HFFc6 (cell line): ENCODE measurements at regions not wholly inside any gene's neighbourhood (a gene's known extent, or its start where the extent isn't known, plus 50 kb on each side); places are given as distances from the start of the nearest gene placed in this dataset.
"Not testable (repeated sequence)": the region's sequence is repeated elsewhere in the genome, so short reads cannot be mapped to it uniquely, and the experiment has no call there.

Experiments used
- DNase-seq: peaks from one replicate; pipeline ENCODE4 v3.0.0-alpha.2; 2018
- H3K27ac Mint-ChIP-seq: 2 replicates; pipeline ENCODE4 v1.8.0; 2020; ENCODE audit warnings: mild to moderate bottlenecking, mixed read lengths
- H3K27me3 Mint-ChIP-seq: 2 replicates; pipeline ENCODE4 v1.8.0; 2021; ENCODE audit warnings: mild to moderate bottlenecking, moderate library complexity, mixed read lengths; ENCODE audit not compliant: insufficient read depth
- H3K36me3 Mint-ChIP-seq: 2 replicates; pipeline ENCODE4 v1.8.0; 2021; ENCODE audit warnings: low read depth, mixed read lengths
- H3K4me1 Mint-ChIP-seq: 2 replicates; pipeline ENCODE4 v1.8.0; 2020; ENCODE audit warnings: low read depth, mixed read lengths
- H3K4me3 Mint-ChIP-seq: 2 replicates; pipeline ENCODE4 v1.8.0; 2020; ENCODE audit warnings: mild to moderate bottlenecking, moderate library complexity, mixed read lengths
- H3K9me3 Mint-ChIP-seq: 2 replicates; pipeline ENCODE4 v1.8.0; 2020; ENCODE audit warnings: mild to moderate bottlenecking, mixed read lengths
- TF ChIP-seq, protein P1 (sequence below): fragments of 200-600 bp; sonication (generic); IDR thresholded peaks from 2 replicates; pipeline ENCODE4 v1.5.0; 2021; ENCODE audit warnings: antibody characterized with exemption, mild to moderate bottlenecking

DNA sequence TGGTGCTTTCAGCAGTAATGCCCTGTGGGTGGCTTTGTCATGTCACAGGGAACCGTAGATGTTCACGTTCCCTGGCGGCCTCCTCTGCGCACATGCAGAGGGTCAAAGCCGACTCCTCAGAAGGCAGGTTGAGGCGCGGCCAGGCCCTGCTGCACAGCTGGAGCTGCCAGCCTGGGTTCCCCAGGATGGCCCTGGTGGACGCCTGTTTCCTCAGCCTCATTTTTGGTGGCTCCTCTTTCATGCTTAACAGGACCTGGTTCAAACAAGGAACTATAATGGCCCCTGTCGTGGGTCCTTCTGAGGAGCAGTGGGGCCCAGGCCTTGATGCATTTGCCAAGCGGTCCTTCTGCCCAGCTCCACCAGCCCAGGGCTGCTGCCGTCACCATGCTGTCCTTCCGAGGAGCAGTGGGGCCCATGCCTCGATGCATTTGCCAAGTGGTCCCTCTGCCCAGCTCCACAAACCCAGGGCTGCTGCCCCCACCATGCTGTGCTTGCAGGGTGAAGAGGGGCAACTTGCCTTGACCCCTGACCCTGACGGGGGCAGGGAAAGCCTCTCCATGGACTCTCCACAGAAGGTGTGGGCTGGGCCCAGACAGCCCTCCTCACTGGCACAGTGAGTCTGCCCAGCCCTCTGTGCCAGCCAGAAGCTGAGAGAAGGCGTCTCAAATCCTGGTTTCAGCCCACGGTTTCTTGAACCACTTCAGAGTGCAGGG is 338.2 kb downstream of the TCERG1L start:
- no peaks in the 10 kb centered on the region for H3K4me1 Mint-ChIP-seq
- peaks cover 49% of the 10 kb centered on the region for H3K9me3 Mint-ChIP-seq
- H3K27me3 Mint-ChIP-seq = peaks cover 3% of the 10 kb centered on the region
- H3K4me3 Mint-ChIP-seq = no peak overlapping the region
- no peak for DNase-seq
- TF ChIP-seq, protein P1, sequence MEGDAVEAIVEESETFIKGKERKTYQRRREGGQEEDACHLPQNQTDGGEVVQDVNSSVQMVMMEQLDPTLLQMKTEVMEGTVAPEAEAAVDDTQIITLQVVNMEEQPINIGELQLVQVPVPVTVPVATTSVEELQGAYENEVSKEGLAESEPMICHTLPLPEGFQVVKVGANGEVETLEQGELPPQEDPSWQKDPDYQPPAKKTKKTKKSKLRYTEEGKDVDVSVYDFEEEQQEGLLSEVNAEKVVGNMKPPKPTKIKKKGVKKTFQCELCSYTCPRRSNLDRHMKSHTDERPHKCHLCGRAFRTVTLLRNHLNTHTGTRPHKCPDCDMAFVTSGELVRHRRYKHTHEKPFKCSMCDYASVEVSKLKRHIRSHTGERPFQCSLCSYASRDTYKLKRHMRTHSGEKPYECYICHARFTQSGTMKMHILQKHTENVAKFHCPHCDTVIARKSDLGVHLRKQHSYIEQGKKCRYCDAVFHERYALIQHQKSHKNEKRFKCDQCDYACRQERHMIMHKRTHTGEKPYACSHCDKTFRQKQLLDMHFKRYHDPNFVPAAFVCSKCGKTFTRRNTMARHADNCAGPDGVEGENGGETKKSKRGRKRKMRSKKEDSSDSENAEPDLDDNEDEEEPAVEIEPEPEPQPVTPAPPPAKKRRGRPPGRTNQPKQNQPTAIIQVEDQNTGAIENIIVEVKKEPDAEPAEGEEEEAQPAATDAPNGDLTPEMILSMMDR = no peak
- no peak overlapping the region for H3K27ac Mint-ChIP-seq
- H3K36me3 Mint-ChIP-seq = no peaks in the 10 kb centered on the region

- no peak overlapping the region for H3K4me3 Mint-ChIP-seq
- no peaks in the 10 kb centered on the region for H3K36me3 Mint-ChIP-seq
- no peak overlapping the region for H3K27ac Mint-ChIP-seq
- peaks cover 3% of the 10 kb centered on the region for H3K27me3 Mint-ChIP-seq
- TF ChIP-seq, protein P1 = no peak
- H3K9me3 Mint-ChIP-seq = peaks cover 45% of the 10 kb centered on the region
- DNase-seq = no peak
- H3K4me1 Mint-ChIP-seq = no peaks in the 10 kb centered on the region
Observed at GRCh38 chr10:130974166-130974565, 337.4 kb downstream of the TCERG1L start.

DNA sequence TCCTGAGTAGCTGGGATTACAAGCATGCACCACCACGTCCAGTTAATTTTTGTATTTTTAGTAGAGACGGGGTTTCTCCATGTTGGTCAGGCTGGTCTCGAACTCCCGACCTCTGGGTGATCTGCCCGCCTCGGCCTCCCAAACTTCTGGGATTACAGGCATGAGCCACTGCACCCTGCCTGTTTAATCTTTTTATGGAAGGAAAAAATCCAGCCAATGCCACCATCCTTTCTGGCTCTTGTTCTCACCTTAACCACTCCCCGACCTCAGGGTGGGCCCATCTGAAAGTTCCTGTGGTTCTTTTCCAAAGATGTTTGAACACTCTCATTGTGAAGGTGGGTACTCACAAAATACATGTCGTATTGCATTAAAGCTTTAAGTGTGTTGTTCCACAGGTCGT is 336.2 kb downstream of the TCERG1L start:
- not testable (repeated sequence) for H3K4me1 Mint-ChIP-seq

DNA sequence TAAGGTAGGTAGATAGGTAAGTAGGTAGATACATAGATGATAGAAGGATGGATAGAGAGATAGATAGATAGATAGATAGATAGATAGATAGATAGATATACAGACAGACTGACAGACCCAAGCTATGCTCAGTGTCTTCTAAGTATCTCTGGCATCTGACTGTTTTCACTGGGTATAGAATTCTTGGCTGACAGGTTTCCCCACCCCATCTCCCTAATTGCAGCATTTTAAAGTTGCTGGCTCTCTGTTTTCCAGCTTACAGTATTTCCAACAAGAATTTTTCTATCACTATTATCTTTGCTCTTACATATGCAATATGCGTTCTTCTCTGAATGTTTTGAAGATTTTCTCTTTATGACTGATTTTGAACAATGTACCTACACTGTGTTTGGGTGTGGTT is 328.7 kb downstream of the TCERG1L start:
- Mint-ChIP-seq H3K27me3 (0 out of 2 replicates have a peak, but pooled peaks cover 2% of the 10 kb centered on the region), H3K9me3 (peaks cover 47% of the 10 kb centered on the region), H3K27ac (no peak overlapping the region), H3K4me3 (no peak overlapping the region), H3K4me1 (no peaks in the 10 kb centered on the region), H3K36me3 (no peaks in the 10 kb centered on the region)
- no peak for DNase-seq
- TF ChIP-seq, protein P1 = no peak

More for the DNA sequence above, 336.2 kb downstream of the TCERG1L start:
- not testable (repeated sequence) for DNase-seq, H3K27me3 Mint-ChIP-seq, H3K27ac Mint-ChIP-seq, H3K36me3 Mint-ChIP-seq, H3K4me3 Mint-ChIP-seq
- H3K9me3 Mint-ChIP-seq = peaks cover 38% of the 10 kb centered on the region

DNA sequence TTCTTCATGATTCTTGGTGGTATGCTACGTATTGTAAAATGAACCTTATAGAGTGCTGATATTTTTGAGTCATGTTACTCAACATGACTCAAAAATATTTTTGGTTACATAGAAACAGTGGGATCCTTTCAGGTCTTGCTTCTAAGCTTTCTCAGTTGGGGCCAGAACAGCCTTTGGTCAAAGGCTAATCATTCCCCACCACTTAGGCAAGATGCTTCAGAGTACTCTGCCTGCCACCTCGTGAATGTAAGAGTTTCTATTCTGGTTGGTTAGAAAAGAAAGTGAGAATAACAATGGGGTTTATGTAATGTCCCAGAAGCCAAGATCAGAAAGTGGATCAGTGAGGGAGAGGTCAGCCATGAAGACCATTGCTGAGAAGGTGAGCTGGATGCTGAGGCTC is 327.8 kb downstream of the TCERG1L start:
- Mint-ChIP-seq H3K9me3 (peaks cover 54% of the 10 kb centered on the region), H3K27ac (no peak overlapping the region), H3K27me3 (0 out of 2 replicates have a peak, but pooled peaks cover 2% of the 10 kb centered on the region), H3K36me3 (no peaks in the 10 kb centered on the region), H3K4me3 (no peak overlapping the region), H3K4me1 (no peaks in the 10 kb centered on the region)
- TF ChIP-seq, protein P1 = no peak
- no peak for DNase-seq

DNA sequence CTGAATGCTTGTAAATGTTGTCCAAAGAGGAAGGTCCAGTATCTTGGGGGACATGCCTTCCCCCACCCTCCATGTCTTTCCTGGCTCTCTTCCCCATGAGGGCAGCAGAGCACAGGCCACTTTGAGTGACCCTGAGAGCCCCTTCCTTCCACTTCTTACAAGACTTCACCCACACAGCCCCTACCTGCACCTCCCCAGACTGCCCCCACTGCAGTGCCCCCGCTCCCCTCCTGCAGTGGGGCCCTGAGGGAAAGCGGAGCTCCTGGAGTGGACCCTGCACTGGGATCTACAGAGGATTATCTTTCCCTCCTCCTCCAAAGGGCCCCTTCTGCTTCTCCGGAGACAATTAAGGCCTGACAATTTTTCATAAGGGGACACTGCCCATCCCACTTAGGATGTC is 326.8 kb downstream of the TCERG1L start:
- Mint-ChIP-seq H3K4me3 (no peak overlapping the region), H3K27me3 (0 out of 2 replicates have a peak, but pooled peaks cover 2% of the 10 kb centered on the region), H3K36me3 (no peaks in the 10 kb centered on the region), H3K9me3 (peaks cover 58% of the 10 kb centered on the region), H3K4me1 (no peaks in the 10 kb centered on the region), H3K27ac (no peak overlapping the region)
- no peak for DNase-seq
- TF ChIP-seq, protein P1 = no peak
